G401 (cell line): ENCODE measurements at regions not wholly inside any gene's neighbourhood (a gene's known extent, or its start where the extent isn't known, plus 50 kb on each side); places are given as distances from the start of the nearest gene placed in this dataset.
"Not testable (repeated sequence)": the region's sequence is repeated elsewhere in the genome, so short reads cannot be mapped to it uniquely, and the experiment has no call there.

Experiments
- DNase-seq: peaks from one replicate; pipeline ENCODE4 v3.0.0-alpha.2; 2015; ENCODE audit warnings: low spot score
- in situ Hi-C: cut with HindIII; loops from 2 replicates; pipeline ENCODE4 v1.10.0; 2016; ENCODE audit warnings: low sequenced_read_pairs, mixed read lengths

DNA sequence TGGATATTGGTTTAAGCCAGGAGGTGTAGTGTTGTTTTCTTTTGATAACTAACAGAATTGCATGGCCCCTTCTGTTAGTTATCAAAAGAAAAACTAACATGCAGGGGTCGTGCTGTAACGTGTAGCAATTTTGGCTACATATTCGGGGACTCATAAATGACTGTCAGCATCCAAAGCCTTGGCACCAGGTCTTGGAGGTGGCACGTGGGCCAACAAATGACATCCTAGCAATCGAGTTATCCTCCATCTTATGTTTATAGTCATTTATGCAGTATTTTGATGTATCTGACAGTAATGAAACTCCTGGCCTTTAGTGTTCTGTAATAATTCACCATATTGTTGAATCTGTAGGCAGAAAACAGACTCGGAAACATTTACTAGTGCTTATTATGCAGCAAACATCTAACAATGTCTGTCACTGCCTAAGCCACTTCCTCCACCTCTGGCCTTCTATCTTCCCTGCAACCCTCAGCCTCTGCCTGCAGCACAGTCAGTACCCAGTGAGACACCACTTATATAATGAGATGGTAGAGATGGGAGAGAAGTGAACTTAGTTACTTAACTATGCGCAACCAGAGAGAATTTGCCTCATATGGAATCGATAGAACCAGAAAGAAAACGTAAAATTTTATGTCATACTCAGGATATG is 184.6 kb downstream of the AEBP2 start:
- in situ Hi-C loops, result no loop called here
- DNase-seq, result no peak

DNA sequence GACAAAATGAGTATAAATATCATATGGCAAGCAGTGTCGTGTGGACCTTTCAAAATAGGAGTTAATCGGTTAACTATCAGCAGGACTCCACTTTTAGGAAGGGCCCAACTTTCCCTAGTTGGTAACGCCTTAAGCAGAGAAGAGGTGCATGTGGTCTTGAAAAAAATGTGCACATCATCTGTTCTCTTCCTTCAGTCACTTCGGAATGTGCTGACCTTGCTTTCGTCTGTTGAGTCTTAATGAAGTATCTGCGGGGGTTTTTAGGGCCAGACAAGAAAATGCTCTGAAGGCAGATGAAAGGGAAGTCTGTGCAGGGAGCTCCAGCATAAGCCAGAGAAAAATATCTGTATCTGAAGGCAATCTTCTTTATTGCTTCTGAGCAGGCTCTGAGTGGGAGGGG is 185.2 kb downstream of the AEBP2 start:
- in situ Hi-C loops, result no loop called here
- DNase-seq, result no peak

DNA sequence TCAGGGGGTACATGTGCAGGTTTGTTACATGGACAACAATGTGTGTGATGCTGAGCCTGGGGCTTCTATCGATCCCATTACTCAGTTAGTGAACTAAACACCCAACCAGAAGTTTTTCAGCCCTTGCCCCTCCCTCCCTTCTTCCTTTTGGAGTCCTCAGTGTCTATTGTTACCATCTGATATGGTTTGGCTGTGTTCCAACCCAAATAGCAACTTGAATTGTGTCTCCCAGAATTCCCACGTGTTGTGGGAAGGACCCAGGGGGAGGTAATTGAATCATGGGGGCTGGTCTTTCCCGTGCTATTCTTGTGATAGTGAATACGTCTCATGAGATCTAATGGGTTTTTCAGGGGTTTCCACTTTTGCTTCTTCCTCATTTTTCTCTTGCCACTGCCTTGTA is 186.3 kb downstream of the AEBP2 start:
- DNase-seq, in situ Hi-C loops: not testable (repeated sequence)

DNA sequence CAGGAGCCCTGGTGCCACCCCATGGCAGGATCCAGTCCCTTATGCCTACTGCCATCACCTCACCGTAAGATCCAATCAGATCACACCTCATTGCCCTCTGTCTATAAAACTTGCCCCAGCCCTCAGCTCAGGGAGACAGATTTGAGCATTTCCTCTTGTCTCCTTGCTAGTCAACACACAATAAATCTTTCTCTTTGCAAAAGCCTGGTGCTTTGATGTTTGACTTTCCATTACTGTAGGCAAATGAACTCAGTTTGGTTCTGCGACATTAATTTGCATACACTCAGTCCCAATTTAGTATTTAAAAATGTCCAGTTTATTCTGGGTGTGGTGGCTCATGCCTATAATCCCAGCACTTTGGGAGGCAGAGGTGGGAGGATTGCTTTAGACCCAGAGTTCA is 188.4 kb downstream of the AEBP2 start:
- in situ Hi-C loops, result no loop called here
- no peak for DNase-seq

DNA sequence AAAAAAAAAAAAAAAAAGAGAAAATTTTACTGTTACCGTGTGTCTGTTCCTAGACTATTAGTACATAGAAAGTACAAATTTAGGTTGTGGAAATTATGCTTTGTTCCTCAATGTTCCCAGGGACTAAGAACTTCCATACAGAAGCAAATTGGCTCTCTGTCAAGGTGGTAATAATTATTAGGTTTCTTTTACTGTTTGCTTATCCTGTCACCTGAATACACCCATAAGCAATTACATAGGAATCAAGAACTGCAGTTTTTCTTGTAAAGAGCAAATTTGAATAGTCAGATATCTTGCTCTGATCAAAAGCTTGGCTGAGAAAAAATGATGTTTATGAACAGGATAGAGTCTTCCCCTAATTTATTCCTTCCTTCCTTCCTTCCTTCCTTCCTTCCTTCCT is 191.2 kb downstream of the AEBP2 start:
- DNase-seq, result no peak
- in situ Hi-C loops, result no loop called here

DNA sequence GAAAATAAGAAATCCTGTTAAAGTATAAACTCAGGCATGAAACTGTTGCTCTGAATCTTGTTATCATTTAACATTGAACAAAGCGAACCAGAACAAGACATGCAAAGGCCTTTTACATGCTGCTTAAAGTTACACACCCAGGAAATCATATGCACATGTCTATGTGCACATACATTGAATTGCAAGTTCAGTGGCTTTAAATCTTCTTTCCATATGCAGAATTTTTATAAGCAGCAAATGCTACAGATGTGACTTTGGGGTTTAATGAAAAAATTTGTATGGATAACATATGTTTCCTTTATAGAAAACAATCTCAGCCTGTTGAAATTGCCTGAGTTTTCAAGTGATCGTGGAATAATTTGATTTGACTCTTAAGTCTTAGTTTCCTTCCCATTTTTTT is 193.9 kb downstream of the AEBP2 start:
- in situ Hi-C loops, result no loop called here

DNA sequence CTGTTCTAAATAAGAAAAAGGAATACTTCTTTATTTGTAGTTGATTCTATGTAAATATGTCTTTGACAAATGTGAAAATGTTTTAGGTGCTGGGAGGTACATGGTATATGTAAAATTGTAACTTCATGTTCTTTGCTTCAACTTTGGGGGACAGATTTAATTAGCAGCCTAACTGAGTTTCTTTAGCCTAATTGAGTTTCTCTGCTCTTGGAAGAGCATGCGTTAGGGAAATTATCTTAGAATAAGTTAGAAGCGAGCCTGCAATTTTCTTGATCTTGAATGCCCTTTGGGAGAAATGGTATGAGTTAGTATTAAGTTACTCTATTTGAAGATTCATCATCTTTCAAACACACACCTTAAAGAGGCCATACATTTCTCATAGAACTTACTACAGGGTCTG is 194.3 kb downstream of the AEBP2 start:
- no peak for DNase-seq
- in situ Hi-C loops, result no loop called here

More for the DNA sequence above, 193.9 kb downstream of the AEBP2 start:
- no peak for DNase-seq

DNA sequence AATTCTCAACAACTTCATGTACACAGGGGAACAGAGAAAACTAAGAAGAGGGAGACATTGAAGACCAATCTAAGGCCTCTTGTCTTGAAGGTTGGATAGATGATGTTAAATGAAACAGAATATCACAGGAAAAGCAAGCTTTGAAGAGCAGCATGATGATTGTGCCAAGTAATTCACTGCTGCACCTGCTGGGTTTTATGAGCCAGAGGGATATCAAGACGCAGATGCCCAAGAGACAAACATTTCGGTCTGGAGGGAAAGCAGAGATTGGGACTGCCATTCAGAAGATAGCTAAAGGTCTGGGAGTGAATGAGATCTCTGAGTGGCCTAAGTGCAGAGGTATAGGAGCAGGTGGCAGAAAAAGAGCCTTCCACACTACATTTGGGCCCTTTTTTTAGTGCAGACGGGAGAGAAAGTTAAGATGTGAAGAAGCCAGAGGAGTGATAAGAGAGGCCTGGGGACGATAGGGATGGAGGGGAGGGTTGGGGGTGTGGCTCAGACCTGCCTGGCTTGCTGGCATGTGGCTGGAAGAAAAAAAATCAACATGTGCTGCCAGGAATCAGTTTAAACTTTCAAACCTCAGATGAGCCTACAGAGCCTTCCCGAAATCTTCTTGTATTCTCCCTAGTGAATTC is 200.6 kb downstream of the AEBP2 start:
- DNase-seq, result peak; percentile 60
- in situ Hi-C loops, result no loop called here

DNA sequence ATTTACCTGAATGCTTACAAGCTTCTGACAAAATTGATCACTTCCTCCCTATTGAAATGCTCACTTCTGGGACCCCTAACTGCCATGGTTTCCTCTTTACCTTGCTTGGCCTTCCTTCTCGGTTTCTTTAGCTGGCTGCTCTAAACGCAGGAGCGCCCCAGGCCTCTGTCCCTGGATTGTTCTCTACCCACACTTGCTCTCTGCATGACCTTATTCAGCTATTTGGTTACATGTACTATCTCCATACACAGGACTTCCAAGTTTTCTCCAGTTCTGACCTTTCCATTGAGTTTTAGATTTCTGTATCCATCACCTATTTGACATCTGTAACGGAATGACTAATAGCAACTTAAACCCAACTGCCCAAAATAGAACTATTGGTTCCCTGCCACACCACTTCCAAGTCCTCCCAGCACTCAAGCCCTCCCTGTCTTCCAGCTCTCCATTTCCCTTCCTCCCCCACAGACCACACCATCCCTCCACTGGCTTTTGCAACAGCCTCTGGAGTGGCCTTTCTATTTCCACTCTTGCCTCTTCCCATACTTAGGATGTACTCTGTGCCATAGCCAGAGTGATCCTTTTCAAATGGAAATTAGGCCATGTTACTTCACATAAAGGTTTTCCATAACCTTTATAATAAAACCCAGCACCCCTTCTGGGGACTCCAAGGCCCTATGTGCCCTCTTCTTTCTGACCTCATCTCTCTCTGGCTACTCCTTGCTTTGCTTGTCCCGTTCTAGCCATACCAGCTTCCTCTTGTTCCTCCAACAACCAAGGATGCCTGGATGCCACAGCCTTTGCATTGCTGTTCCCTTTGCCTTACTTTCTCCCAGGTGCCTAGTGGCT is 202.2 kb downstream of the AEBP2 start:
- in situ Hi-C loops, result no loop called here
- DNase-seq, result no peak

DNA sequence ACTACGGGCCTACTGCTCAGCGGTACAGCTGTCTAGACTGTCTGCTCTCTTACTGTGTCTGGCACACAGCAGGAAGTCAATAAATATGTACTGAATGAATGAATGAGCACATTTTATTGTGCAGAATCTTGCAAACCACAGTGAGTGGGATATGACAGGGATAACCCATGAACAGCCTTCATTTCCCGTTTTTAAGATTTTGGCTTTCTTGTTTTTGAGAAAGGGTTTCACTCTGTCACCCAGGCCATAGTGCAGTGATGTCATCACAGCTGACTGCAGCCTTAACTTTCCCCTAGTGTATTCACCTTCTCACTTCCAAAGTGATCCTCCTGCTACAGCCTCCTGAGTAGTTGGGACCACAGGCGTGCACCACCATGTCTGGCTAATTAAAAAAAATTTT is 203.1 kb downstream of the AEBP2 start:
- DNase-seq, result no peak
- in situ Hi-C loops, result no loop called here

DNA sequence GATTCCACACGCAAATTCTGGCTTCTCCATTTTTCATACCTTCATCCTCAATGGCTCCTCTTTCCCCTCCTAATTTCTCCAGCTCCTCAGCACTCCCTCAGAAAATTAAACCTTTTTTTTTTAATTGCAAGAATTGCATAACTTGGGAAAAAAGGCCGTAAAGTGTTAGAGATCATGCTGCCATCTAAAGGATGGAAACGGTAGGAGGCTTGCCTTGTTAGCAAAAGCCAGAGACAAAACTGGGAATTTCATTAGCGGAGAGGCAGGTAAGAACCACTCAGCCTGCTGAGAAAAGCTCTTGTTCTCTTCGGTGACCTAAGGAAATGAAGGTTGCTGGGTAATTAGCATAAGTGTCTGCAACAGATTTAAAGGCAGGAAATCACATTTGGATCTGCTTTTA is 204.3 kb downstream of the AEBP2 start:
- DNase-seq, result peak; percentile 31
- in situ Hi-C loops, result no loop called here

DNA sequence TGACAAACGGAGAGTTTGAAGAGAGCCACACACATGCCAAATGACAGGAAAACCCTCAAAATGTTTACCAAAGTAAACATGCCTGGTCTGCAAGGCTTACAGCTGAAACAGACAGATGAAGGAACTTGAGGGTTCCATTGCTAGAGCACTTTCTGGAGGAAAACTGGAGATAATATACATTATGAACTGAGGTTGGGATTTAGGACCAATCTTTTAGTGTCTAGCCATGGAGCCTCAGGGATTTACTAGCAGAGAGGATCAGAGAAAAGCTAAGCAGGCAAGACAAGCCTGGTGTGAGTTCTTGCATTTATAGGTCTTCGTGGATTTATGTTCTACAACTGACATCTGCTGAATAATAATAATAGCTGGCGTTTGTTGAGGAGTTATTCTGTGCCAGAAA is 205.3 kb downstream of the AEBP2 start:
- DNase-seq, result no peak
- in situ Hi-C loops, result no loop called here

DNA sequence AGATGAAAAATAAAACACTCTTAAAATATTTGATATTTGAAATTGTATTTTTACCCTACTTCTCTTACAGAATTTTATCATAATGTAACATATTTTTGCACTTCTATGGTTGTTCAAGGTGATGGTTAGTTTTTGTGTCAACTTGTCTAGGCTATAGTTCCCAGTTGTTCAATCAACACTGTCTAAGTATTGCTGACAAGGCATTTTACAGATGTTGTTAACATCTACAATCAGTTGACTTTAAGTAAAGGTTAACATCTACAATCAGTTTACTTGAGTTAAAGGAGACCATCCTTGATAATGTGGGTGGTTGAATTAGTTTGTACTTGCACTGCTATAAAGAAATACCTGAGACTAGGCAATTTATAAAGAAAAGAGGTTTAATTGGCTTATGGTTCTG is 206.5 kb downstream of the AEBP2 start:
- DNase-seq, result no peak
- in situ Hi-C loops, result no loop called here

DNA sequence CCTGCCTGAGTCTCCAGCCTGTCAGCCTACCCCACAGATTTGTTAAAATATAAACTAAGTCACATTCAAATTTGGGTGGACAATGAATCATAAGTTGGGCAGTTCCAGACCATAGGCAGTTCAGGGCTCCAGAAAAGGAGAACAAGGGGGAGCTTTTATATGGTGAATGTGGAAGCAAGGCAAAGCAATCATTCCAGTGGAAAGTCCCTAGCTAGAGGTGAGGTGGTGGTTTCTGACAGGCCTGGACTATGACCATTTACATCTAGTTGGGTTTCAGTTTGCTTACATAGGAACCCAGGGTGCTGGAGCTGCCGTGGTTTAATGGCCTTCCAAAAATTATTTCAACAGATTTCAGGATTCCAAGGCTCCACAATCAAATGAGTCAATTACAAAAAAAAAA is 207.3 kb downstream of the AEBP2 start:
- in situ Hi-C loops, result no loop called here

DNA sequence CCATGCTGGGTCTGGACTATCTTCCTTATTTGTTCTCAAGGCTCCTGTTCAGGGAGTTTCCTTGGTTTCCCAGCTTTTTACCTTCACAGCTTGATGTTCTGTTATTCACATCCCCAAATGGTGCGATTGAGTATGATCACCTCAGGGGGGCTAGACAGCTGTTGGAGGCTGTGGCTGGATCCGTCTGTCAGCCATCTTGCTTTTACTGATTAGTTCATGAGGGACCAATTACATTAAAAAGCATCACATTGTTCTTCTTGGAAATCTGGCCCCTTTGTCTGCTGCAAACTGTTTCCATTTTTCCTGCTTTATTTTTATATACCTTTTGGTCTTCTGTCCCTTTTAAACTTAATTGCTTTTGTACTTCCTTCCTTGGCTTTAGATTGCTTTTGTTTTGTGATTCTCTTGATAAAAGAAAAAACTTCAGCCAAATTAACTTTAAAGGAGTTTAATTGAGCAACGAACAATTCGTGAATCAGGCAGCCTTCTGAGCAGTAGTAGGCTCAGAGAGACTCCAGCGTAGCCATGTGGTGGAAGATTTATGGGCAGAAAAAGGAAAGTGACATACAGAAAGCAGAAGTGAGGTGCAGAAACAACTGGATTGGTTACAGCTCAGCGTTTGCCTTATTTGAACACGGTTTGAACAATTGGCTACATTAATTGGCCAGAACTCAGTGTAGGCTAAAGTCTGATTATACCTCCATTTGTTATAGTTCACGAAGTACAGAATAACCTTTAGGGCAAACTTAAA is 208.7 kb downstream of the AEBP2 start:
- DNase-seq, result no peak
- in situ Hi-C loops, result no loop called here

More for the DNA sequence above, 207.3 kb downstream of the AEBP2 start:
- no peak for DNase-seq

DNA sequence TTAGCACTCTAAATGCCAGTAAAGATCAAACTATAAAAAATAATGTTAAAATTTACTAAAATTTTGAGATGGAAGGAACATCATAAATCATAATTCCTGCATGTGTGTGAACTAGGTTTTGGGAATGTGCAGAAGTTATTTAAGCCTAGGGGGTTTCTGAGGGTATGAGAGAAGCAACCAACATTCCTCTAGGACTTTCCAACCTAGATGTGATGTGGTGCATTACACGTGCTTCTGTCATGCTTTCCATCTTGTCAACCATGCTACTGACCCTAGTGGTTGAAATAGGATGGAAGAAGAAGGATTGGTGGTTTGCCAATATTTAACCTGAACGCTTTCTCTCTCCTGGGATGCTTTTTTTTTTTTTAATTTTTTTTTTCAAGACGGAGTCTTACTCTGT is 209.3 kb downstream of the AEBP2 start:
- in situ Hi-C loops, result no loop called here
- DNase-seq, result no peak

DNA sequence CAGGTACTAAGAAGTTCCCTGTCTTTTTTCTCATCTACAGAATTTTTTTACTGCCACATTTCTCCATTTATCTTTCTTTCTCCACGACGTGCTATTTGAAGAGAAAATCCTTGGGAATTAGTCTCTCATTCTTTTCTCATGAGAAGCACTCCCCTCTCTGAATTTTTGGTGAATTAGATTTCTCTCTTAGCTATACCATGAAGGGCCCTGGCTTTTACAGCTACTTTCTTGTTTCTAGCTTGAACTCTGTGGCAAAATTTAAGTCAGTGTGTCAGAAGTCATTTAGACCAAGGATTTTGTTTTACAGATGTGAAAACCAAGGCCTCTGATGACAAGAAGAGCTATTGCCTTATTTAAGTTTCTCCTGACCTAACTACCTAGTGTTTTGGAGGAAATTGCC is 213.1 kb downstream of the AEBP2 start:
- in situ Hi-C loops, result no loop called here

DNA sequence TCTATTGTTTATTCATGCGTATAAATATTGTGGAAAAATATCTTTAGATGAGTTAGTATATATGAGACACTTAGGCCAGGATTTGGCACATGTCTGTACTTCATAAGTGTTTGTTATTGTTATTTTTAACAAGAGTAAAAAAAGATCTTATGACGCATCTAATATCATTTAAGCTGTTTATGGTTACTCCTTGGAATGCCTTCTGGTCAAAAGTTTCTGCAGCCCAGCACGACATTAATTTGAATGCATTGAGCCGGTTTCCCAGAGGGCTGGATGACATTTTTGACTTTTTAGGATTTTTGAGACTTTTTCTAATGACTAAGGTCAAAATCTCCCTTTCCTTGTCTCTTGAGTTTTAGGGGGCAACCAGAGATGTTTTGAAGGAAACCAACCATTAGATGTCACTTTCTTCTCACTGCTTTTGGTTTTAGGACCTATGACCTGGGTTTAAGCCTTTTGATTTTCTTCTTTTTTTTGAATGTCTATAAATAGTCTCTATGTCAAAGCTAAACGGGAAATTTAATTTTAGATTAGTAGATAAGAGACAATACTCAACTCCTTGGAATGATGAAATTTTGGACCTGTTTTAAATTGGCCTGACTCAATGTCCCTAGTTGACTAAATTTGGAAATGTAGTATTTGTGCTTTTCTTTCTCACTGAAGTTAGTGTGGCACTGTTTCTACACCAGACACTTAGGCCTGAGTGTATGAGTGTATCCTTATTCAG is 215.5 kb downstream of the AEBP2 start:
- in situ Hi-C loops, result no loop called here

More for the DNA sequence above, 213.1 kb downstream of the AEBP2 start:
- no peak for DNase-seq

DNA sequence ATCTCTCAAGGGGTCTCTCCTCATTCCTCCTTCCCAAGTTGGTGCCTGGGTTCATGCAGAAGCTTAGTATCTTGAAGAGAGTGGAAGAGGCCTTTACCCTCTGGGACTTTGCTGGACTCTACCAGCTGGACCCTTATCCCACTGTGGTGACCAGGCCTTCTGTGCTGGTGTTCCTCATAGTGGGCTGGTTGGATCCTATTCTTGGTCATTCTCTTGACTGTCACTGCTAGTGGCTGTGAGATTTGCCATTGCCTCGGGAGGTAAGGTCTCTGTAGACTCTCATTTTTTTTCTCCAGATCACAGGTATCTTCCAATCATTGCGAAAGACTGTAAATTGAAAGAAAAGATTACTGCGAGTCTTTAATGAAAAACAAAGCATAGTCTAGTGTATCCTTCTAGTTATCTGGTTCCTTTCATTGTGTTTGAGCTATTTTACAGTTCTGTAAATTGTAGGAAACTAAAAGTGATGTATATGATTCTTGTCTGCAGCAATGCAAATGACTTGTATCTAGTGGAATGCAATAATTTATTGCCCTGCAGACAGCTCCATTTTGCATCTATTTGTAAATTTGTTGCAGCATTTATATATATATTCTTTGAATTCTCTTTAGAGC is 217.9 kb downstream of the AEBP2 start:
- in situ Hi-C loops, result no loop called here
- DNase-seq, result no peak

More for the DNA sequence above, 215.5 kb downstream of the AEBP2 start:
- DNase-seq, result no peak
